ENCODE measurements at regions not wholly inside any gene's neighbourhood (a gene's known extent, or its start where the extent isn't known, plus 50 kb on each side); places are given as distances from the start of the nearest gene placed in this dataset.

- TF ChIP-seq, protein P1, sequence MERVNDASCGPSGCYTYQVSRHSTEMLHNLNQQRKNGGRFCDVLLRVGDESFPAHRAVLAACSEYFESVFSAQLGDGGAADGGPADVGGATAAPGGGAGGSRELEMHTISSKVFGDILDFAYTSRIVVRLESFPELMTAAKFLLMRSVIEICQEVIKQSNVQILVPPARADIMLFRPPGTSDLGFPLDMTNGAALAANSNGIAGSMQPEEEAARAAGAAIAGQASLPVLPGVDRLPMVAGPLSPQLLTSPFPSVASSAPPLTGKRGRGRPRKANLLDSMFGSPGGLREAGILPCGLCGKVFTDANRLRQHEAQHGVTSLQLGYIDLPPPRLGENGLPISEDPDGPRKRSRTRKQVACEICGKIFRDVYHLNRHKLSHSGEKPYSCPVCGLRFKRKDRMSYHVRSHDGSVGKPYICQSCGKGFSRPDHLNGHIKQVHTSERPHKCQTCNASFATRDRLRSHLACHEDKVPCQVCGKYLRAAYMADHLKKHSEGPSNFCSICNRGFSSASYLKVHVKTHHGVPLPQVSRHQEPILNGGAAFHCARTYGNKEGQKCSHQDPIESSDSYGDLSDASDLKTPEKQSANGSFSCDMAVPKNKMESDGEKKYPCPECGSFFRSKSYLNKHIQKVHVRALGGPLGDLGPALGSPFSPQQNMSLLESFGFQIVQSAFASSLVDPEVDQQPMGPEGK (CRISPR knock-in tag; IDR thresholded peaks at IDR 0.05; ENCODE audit: borderline replicate concordance): no peak
Observed at GRCh38 chr2:239805414-239805813, 219.7 kb downstream of the NDUFA10 start (continued).

- no peak for ATAC-seq
- TF ChIP-seq ARNTL (CRISPR knock-in tag; IDR thresholded peaks at IDR 0.05; ENCODE audit: borderline replicate concordance, low read depth) (no peak), SNAI2 (CRISPR knock-in tag; IDR thresholded peaks at IDR 0.05) (no peak), TCF4 (CRISPR knock-in tag; IDR thresholded peaks at IDR 0.05; ENCODE audit: borderline replicate concordance) (no peak), ZFP3 (CRISPR knock-in tag; IDR thresholded peaks at IDR 0.05) (no peak), BACH2 (CRISPR knock-in tag; IDR thresholded peaks at IDR 0.05; ENCODE audit: borderline replicate concordance) (no peak), ZNF70 (CRISPR knock-in tag; IDR thresholded peaks at IDR 0.05) (no peak), GLIS3 (CRISPR knock-in tag; IDR thresholded peaks at IDR 0.05) (no peak), ZNF565 (CRISPR knock-in tag; conservative IDR thresholded peaks at IDR 0.05; ENCODE audit: low read depth) (no peak), ZNF8 (CRISPR knock-in tag; IDR thresholded peaks at IDR 0.05) (no peak), ZC3H10 (CRISPR knock-in tag; IDR thresholded peaks at IDR 0.05) (no peak), OSR1 (CRISPR knock-in tag; IDR thresholded peaks at IDR 0.05) (no peak), POU6F1 (CRISPR knock-in tag; IDR thresholded peaks at IDR 0.05; ENCODE audit: borderline replicate concordance, low read depth) (no peak)
- TF ChIP-seq, protein P1 (CRISPR knock-in tag; IDR thresholded peaks at IDR 0.05; ENCODE audit: borderline replicate concordance): no peak
- TF ChIP-seq, protein P2, sequence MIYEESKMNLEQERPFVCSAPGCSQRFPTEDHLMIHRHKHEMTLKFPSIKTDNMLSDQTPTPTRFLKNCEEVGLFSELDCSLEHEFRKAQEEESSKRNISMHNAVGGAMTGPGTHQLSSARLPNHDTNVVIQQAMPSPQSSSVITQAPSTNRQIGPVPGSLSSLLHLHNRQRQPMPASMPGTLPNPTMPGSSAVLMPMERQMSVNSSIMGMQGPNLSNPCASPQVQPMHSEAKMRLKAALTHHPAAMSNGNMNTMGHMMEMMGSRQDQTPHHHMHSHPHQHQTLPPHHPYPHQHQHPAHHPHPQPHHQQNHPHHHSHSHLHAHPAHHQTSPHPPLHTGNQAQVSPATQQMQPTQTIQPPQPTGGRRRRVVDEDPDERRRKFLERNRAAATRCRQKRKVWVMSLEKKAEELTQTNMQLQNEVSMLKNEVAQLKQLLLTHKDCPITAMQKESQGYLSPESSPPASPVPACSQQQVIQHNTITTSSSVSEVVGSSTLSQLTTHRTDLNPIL (CRISPR knock-in tag; IDR thresholded peaks at IDR 0.05; ENCODE audit: low read depth): no peak
Observed at GRCh38 chr2:239805043-239805329, 220.2 kb downstream of the NDUFA10 start.

DNA sequence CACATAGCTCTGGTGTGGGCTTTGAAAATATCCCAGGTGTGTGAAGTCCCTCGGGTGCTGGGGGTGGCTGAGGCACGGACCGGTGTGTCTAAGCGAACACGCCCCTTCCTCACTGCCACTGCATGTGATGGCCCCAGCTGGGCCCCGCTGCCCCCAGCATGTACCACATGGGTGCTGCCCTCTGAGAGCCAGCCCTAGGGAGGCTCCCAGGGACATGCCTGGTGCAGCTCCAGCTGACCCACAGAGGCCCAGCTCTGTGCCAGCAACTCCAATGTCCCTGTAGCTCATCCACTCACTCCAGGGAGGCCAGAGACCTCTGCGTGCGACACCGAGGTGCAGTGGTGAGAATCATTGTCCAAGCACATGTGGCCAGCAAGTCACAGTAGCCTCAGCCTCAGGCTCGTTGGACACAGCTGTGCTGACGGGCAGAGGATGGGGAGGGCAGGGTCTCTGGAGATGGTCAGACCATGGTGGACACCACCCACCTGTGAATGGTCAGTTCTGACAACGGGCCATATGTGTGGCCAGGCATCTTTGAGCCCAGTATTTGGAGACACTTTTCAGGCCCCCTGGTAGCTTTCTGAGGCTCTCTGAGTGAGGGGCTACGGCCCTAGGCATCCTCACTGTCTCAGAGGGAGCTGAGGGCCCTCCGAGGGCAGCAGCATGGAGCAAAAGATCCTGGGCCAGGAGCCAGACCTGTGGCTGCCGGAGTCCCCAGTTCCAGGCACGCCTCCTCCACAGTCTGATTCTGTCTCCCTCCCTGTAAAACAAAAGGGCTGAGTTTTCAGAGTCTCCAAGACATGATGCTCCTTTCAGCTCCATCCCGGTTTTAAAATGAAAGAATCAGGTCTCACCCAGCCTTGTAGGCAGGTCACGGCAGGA lies 220.7 kb downstream of the NDUFA10 start:
- TF ChIP-seq POU6F1 (CRISPR knock-in tag; IDR thresholded peaks at IDR 0.05; ENCODE audit: borderline replicate concordance, low read depth): no peak
- no peak for TF ChIP-seq ZNF8 (CRISPR knock-in tag; IDR thresholded peaks at IDR 0.05)
- no peak for ATAC-seq

GRCh38 chr2:239803766-239804115 lies 221.4 kb downstream of the NDUFA10 start:
- no peak for ATAC-seq
- no peak for TF ChIP-seq ZFP30 (CRISPR knock-in tag; IDR thresholded peaks at IDR 0.05)

DNA sequence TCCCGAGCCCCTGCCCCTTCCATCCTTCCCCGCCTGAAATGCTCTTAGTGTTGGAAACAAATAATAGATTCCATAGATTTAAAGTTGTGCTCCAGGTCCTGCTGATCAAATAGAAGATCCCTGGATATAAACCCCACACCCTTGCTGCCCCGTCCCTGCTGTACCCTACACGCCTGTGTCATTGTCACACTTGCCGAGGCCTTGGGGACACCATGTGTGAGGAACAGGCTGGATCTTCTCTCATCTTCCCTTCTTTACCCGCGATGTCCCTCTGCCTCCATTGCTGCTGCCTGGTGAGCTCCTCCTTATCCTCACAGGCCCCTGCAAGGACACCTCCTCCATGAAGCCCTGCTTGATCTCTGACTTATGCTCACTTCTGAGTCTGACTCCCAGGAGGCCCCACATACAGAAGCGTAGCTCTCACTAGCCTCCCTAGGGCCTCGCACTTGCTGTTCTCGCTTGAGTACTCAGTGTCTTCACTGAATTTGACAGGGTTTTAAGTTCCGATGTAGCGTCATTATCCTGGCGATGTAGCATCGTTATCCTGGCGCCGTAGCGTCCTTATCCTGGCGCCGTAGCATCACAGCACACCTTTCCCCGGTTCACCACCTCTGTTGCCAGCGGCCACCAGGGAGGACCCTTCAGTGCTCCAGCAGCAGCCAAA lies 221.9 kb downstream of the NDUFA10 start:
- no peak for ATAC-seq
- TF ChIP-seq BACH2 (CRISPR knock-in tag; IDR thresholded peaks at IDR 0.05; ENCODE audit: borderline replicate concordance) (no peak), POU6F1 (CRISPR knock-in tag; IDR thresholded peaks at IDR 0.05; ENCODE audit: borderline replicate concordance, low read depth) (no peak), CSDC2 (CRISPR knock-in tag; IDR thresholded peaks at IDR 0.05) (no peak), TOX (CRISPR knock-in tag; IDR thresholded peaks at IDR 0.05; ENCODE audit: borderline replicate concordance) (no peak), PPARA (CRISPR knock-in tag; IDR thresholded peaks at IDR 0.05; ENCODE audit: borderline replicate concordance) (no peak), ZFP30 (CRISPR knock-in tag; IDR thresholded peaks at IDR 0.05) (no peak), ESRRG (CRISPR knock-in tag; IDR thresholded peaks at IDR 0.05) (no peak), RARB (CRISPR knock-in tag; IDR thresholded peaks at IDR 0.05) (no peak)
- TF ChIP-seq, protein P2 (CRISPR knock-in tag; IDR thresholded peaks at IDR 0.05; ENCODE audit: low read depth): no peak
